ENCODE measurements at regions not wholly inside any gene's neighbourhood (a gene's known extent, or its start where the extent isn't known, plus 50 kb on each side); places are given as distances from the start of the nearest gene placed in this dataset.

GRCh38 chr2:12020833-12021469 is 274.5 kb downstream of the LPIN1 start:
- intact Hi-C loops (cut with micrococcal nuclease), result no loop called here
- Histone ChIP-seq H3K4me2 (ENCODE audit: low read length) (no peak overlapping the region), H3K27me3 (ENCODE audit: insufficient read depth, low read length) (no peaks in the 10 kb centered on the region), H3K4me1 (ENCODE audit: control insufficient read depth in 1 of 2, insufficient read depth in 2 of 2, low read length in 2 of 2) (peaks cover 0 to 7% of the 10 kb centered on the region in 2 experiments; a peak in 1 of 4 replicates), H3K4me3 (replicated peaks in 1 of 2; ENCODE audit: low read depth in 1 of 2, low read length in 2 of 2) (no peak overlapping the region), H3K9me3 (ENCODE audit: control insufficient read depth in 1 of 2, insufficient read depth in 1 of 2, low read depth in 1 of 2, low read length in 2 of 2) (peaks cover 4 to 9% of the 10 kb centered on the region in 2 experiments; a peak in 2 of 4 replicates), H3K9ac (ENCODE audit: low read length) (no peak overlapping the region), H3K36me3 (ENCODE audit: control insufficient read depth in 1 of 2, insufficient read depth in 2 of 2, low read length in 2 of 2) (no peaks in the 10 kb centered on the region), H2AFZ (ENCODE audit: low read depth, low read length, poor library complexity, severe bottlenecking) (no peak overlapping the region), H4K20me1 (ENCODE audit: insufficient read depth) (no peaks in the 10 kb centered on the region), H3K27ac (ENCODE audit: low read depth, low read length) (no peak overlapping the region), H3K9me2 (ENCODE audit: insufficient read depth) (no peaks in the 10 kb centered on the region), H3K79me2 (ENCODE audit: insufficient read depth, low read length) (no peaks in the 10 kb centered on the region)
- ChIA-PET CTCF (no interaction called here), RAD21 (ENCODE audit: low non-redundant PET in 1 of 2, low total read pairs in 2 of 2, uncharacterized antibody in 2 of 2, unreplicated experiment in 2 of 2) (no interaction called here), POLR2A (no interaction called here)
- BruUV-seq (replicated peaks), result no TSS peak
- TF ChIP-seq EZH2 (IDR thresholded peaks at IDR 0.05) (no peak), MAX (IDR thresholded peaks at IDR 0.05) (no peak), YY1 (IDR thresholded peaks at IDR 0.05; ENCODE audit: extremely low read depth, insufficient replicate concordance, low read depth, low read length) (no peak), POLR2AphosphoS5 (IDR thresholded peaks at IDR 0.05; ENCODE audit: low read depth, low read length) (no peak), REST (IDR thresholded peaks at IDR 0.05; ENCODE audit: low read depth) (no peak), CTCF (IDR thresholded peaks at IDR 0.05 in 2 of 3, conservative IDR thresholded peaks at IDR 0.05 in 1 of 3; ENCODE audit: borderline replicate concordance in 1 of 3, insufficient read depth in 1 of 3, low read depth in 2 of 3, low read length in 2 of 3) (no peak), ZFX (IDR thresholded peaks at IDR 0.05) (no peak), CEBPB (IDR thresholded peaks at IDR 0.05; ENCODE audit: low read depth) (no peak), RAD21 (IDR thresholded peaks at IDR 0.05; ENCODE audit: low read depth) (no peak), TCF7L2 (IDR thresholded peaks at IDR 0.05; ENCODE audit: borderline replicate concordance, extremely low read depth, insufficient read depth, insufficient read length) (no peak), SP1 (IDR thresholded peaks at IDR 0.05; ENCODE audit: low read depth) (no peak), SIN3A (IDR thresholded peaks at IDR 0.05; ENCODE audit: low read depth) (no peak), EGR1 (IDR thresholded peaks at IDR 0.05; ENCODE audit: low read depth) (no peak), ZBTB33 (IDR thresholded peaks at IDR 0.05; ENCODE audit: extremely low read depth, insufficient replicate concordance, low read length) (no peak), CBX3 (IDR thresholded peaks at IDR 0.05; ENCODE audit: low read depth) (no peak)
- ATAC-seq (no peak), DNase-seq (ENCODE audit: low read depth, low spot score) (no peak)
